Endothelial cell of umbilical vein (primary cell): ENCODE measurements at regions not wholly inside any gene's neighbourhood (a gene's known extent, or its start where the extent isn't known, plus 50 kb on each side); places are given as distances from the start of the nearest gene placed in this dataset.

Source experiments
- BruUV-seq: library from RNA; stranded (reverse); fragments of 400-500 nt; replicated peaks from 2 replicates; lab custom pipeline; 2021; lab: Mats Ljungman, UMichigan
- CTCF ChIA-PET: fragments of 300-600, 350-600 bp; sonication (Branson Sonifier 250); formaldehyde crosslinking; loops from one replicate; lab custom pipeline; 2021; ENCODE audit warnings: antibody characterized with exemption, inconsistent platforms; lab: Charles Lee
- POLR2A ChIA-PET: fragments of 300-600, 350-600 bp; sonication (Branson Sonifier 250); formaldehyde crosslinking; loops from one replicate; lab custom pipeline; 2021; ENCODE audit warnings: antibody characterized with exemption, inconsistent platforms; lab: Charles Lee
- DNase-seq: peaks from one replicate; pipeline ENCODE4 v3.0.0-alpha.2; 2011; ENCODE audit warnings: low read depth, low spot score
- FAIRE-seq: peaks from 2 replicates; lab custom pipeline; 2011; peaks lifted over from hg19 to GRCh38; lab: Jason Lieb, UNC
- H2AFZ ChIP-seq: 2 replicates; pipeline ENCODE4 v1.6.0; 2012; ENCODE audit warnings: low read depth, low read length, control low read depth, inconsistent platforms
- H3K27ac ChIP-seq: 2 replicates; pipeline ENCODE4 v1.5.1; 2011; ENCODE audit warnings: low read depth, mild to moderate bottlenecking, control low read depth, low read length, moderate library complexity; ENCODE audit not compliant: insufficient read depth
- H3K27me3 ChIP-seq, 2 experiments: 2 replicates each; pipeline versions ENCODE4 v1.6.0 to v1.6.1; 2011; ENCODE audit warnings: low read length in 2 of 2, mixed read lengths in 1 of 2; ENCODE audit not compliant: control insufficient read depth in 2 of 2, insufficient read depth in 2 of 2
- H3K36me3 ChIP-seq, 2 experiments: 2 replicates in 1 of 2; 3 replicates in 1 of 2; pipeline ENCODE4 v1.5.1; 2011; ENCODE audit warnings: low read length in 2 of 2, mild to moderate bottlenecking in 1 of 2, moderate library complexity in 1 of 2; ENCODE audit not compliant: control insufficient read depth in 2 of 2, insufficient read depth in 2 of 2; ENCODE audit errors: extremely low read depth in 1 of 2
- H3K4me1 ChIP-seq: 3 replicates; pipeline ENCODE4 v1.5.1; 2011; ENCODE audit warnings: mild to moderate bottlenecking, low read length; ENCODE audit not compliant: control insufficient read depth, insufficient read depth; ENCODE audit errors: extremely low read depth
- H3K4me2 ChIP-seq: 2 replicates; pipeline ENCODE4 v1.6.1; 2011; ENCODE audit warnings: low read length, control low read depth, mixed read lengths; ENCODE audit not compliant: insufficient read depth
- H3K4me3 ChIP-seq, 3 experiments: fragments of 200-600 bp in 1 of 3; sonication (generic), shearing (Covaris generic) in 1 of 3; replicated peaks in 1 of 3; 2 replicates each; pipeline ENCODE4 v1.5.1; 2011 to 2016; ENCODE audit warnings: control low read depth in 3 of 3, low read length in 3 of 3, mild to moderate bottlenecking in 2 of 3, inconsistent platforms in 1 of 3, low read depth in 1 of 3, moderate library complexity in 1 of 3; ENCODE audit not compliant: insufficient read depth in 1 of 3
- H3K79me2 ChIP-seq: 2 replicates; pipeline ENCODE4 v1.6.0; 2012; ENCODE audit warnings: low read length, inconsistent platforms; ENCODE audit not compliant: control insufficient read depth, insufficient read depth
- H3K9ac ChIP-seq: replicated peaks from 2 replicates; pipeline ENCODE3; 2011; ENCODE audit warnings: low read length, control low read depth; ENCODE audit not compliant: insufficient read depth; ENCODE audit errors: extremely low read depth
- H3K9me1 ChIP-seq: replicated peaks from 3 replicates; pipeline ENCODE4 v1.6.0; 2011; ENCODE audit warnings: mild to moderate bottlenecking, low read length; ENCODE audit not compliant: control insufficient read depth, insufficient read depth; ENCODE audit errors: extremely low read depth
- H3K9me3 ChIP-seq: replicated peaks from 2 replicates; pipeline ENCODE4 v1.5.1; 2012; ENCODE audit warnings: low read length, inconsistent platforms; ENCODE audit not compliant: control insufficient read depth, insufficient read depth
- H4K20me1 ChIP-seq: replicated peaks from 2 replicates; pipeline ENCODE3; 2011; ENCODE audit warnings: mild to moderate bottlenecking, low read length; ENCODE audit not compliant: control insufficient read depth, insufficient read depth; ENCODE audit errors: extremely low read depth
- EZH2 ChIP-seq: IDR thresholded peaks from 2 replicates; pipeline ENCODE4 v1.6.1; 2012; ENCODE audit warnings: borderline replicate concordance, low read depth, mild to moderate bottlenecking, moderate library complexity, low read length, inconsistent platforms; ENCODE audit not compliant: severe bottlenecking
- FOS ChIP-seq: IDR thresholded peaks from 2 replicates; pipeline ENCODE4 v1.6.1; 2011; ENCODE audit warnings: mild to moderate bottlenecking, low read length, moderate library complexity, borderline replicate concordance; ENCODE audit not compliant: insufficient read depth
- GATA2 ChIP-seq: IDR thresholded peaks from 2 replicates; pipeline ENCODE4 v1.7.0; 2011; ENCODE audit warnings: low read depth, mild to moderate bottlenecking, moderate library complexity, mixed read lengths, low read length; ENCODE audit not compliant: insufficient read length, insufficient read depth
- JUN ChIP-seq: IDR thresholded peaks from 2 replicates; pipeline ENCODE4 v1.6.1; 2011; ENCODE audit warnings: borderline replicate concordance, low read depth; ENCODE audit not compliant: insufficient read length, insufficient read depth
- MYC ChIP-seq: IDR thresholded peaks from one replicate; pipeline ENCODE4 v1.6.1; 2011; ENCODE audit warnings: mild to moderate bottlenecking, low read depth, low read length
- POLR2A ChIP-seq: IDR thresholded peaks from 2 replicates; pipeline ENCODE4 v1.6.1; 2012; ENCODE audit warnings: low read depth, mild to moderate bottlenecking, control low read depth, low read length
- POLR2AphosphoS5 ChIP-seq: IDR thresholded peaks from 2 replicates; pipeline ENCODE4 v1.6.1; 2012; ENCODE audit warnings: low read depth, mild to moderate bottlenecking, control low read depth, low read length, moderate library complexity; ENCODE audit not compliant: insufficient read depth
- dilution Hi-C: fragments of 300-500 bp; cut with MboI; formaldehyde crosslinking; loops from one replicate; pipeline ENCODE4 v1.15.0; 2019; ENCODE audit warnings: low sequenced_read_pairs; ENCODE audit not compliant: extremely low pct_ligation_motif_present
- intact Hi-C: fragments of 100-400 bp; cut with micrococcal nuclease; formaldehyde crosslinking; loops from one replicate; pipeline ENCODE4 v1.10.0; 2022
- TF ChIP-seq, protein P1 (sequence below): IDR thresholded peaks from 2 replicates; pipeline ENCODE4 v1.6.1; 2011; ENCODE audit not compliant: insufficient read depth, insufficient read length
- TF ChIP-seq, protein P2 (sequence below), 2 donors: IDR thresholded peaks; 1 replicate in 1 of 2; 2 replicates in 1 of 2; pipeline ENCODE4 v1.5.1; 2011; ENCODE audit warnings: low read length in 2 of 2, mild to moderate bottlenecking in 2 of 2, moderate library complexity in 2 of 2, control low read depth in 1 of 2, inconsistent platforms in 1 of 2, low read depth in 1 of 2; ENCODE audit not compliant: insufficient read depth in 1 of 2; ENCODE audit errors: extremely low read depth in 1 of 2

DNA sequence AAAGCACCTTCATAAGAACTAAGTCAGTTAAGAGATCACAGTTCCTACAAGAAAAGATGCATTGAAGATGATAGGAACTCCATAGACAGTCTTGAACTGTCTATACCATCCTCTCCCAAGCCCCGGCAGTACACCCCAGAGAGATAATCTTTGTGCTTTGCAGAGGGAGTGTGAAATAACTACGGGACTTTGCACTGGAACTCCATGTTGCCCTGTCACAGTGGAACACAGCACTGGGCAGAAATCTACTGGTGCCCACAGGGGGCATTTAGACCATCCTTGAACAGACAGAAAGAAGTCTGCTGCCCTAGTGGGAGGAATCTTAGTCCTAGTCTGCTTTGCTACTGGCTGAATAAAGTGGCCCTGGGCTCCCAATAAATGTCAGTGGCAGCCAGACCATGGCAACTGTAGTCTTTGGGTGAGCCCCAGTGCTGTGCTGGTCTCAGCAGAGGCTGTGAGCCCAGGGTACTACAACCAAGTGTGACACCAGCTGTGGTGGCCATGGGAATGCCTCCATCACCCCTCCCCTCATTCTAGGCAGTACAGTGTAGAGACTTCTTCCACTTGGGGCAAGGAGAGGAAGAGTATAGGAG lies 107.7 kb upstream of the TMEM168 start:
- no peak for FAIRE-seq
- ChIA-PET CTCF (interaction anchor here (0.5 to 4.9 kb wide), 6 partner anchors 108 to 524 kb away, joined by 3 to 97 read pairs (median 10); partner anchors contain the start of gene TMEM168), POLR2A (no interaction called here)
- H3K9me3 ChIP-seq, result no peaks in the 10 kb centered on the region
- no peak overlapping the region for H3K27ac ChIP-seq
- no TSS peak for BruUV-seq
- no peaks in the 10 kb centered on the region for H3K36me3 ChIP-seq
- no peak overlapping the region for H2AFZ ChIP-seq
- H3K27me3 ChIP-seq, result no peaks in the 10 kb centered on the region
- no peak overlapping the region for H3K4me3 ChIP-seq
- DNase-seq, result no peak
- H3K9ac ChIP-seq, result no peak overlapping the region
- dilution Hi-C loops, result no loop called here
- H4K20me1 ChIP-seq, result no peaks in the 10 kb centered on the region
- no peaks in the 10 kb centered on the region for H3K4me1 ChIP-seq
- H3K4me2 ChIP-seq, result no peak overlapping the region
- intact Hi-C loops, result loop anchor here (1.0 to 5.0 kb wide), 5 partner anchors 29 to 523 kb away; partner anchors contain the start of gene LSMEM1
- TF ChIP-seq EZH2, result no peak
- TF ChIP-seq POLR2A, result no peak
- TF ChIP-seq GATA2, result no peak
- no peak for TF ChIP-seq MYC
- TF ChIP-seq, protein P1, sequence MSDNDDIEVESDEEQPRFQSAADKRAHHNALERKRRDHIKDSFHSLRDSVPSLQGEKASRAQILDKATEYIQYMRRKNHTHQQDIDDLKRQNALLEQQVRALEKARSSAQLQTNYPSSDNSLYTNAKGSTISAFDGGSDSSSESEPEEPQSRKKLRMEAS, result no peak
- TF ChIP-seq FOS, result no peak
- H3K9me1 ChIP-seq, result no peaks in the 10 kb centered on the region
- no peaks in the 10 kb centered on the region for H3K79me2 ChIP-seq

DNA sequence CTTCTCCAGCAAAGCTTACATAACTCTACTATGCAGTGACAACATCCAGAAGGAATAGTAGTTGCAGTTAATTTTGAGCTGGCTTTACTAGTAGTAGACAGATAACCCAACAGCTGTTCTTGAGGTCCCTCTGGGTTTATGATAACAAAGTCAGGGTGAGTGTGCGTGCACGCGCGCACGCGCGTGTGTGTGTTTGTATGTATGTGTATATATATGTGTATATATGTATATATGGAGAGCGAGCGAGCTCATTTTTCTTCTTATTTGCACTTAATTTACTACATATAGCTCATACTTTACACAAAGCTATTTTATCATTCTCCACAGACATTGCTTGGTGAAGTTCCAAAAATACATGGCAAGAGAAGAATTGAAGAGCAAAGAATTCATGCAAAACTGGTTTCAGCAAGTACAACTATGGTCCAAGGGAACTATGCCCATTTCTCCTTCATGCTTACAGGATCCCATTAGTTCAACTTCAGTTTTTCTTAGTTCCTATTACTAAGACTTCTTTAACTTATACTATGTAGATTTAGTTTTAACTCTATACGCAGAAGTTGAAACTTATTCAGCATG lies 105.9 kb upstream of the TMEM168 start:
- H3K27ac ChIP-seq, result no peak overlapping the region
- H3K4me3 ChIP-seq, result no peak overlapping the region
- H3K9me1 ChIP-seq, result no peaks in the 10 kb centered on the region
- no peaks in the 10 kb centered on the region for H3K27me3 ChIP-seq
- CTCF ChIA-PET, result interaction anchor here (1.1 to 1.6 kb wide), 5 partner anchors 27 to 526 kb away, joined by 3 to 16 read pairs (median 5); no protein-coding TSS in a partner anchor
- POLR2A ChIA-PET, result no interaction called here
- dilution Hi-C loops, result no loop called here
- no peaks in the 10 kb centered on the region for H4K20me1 ChIP-seq
- H3K4me2 ChIP-seq, result no peak overlapping the region
- H3K4me1 ChIP-seq, result no peaks in the 10 kb centered on the region
- no peaks in the 10 kb centered on the region for H3K79me2 ChIP-seq
- DNase-seq, result no peak
- H2AFZ ChIP-seq, result no peak overlapping the region
- H3K9ac ChIP-seq, result no peak overlapping the region
- H3K36me3 ChIP-seq, result no peaks in the 10 kb centered on the region
- FAIRE-seq, result no peak
- BruUV-seq, result no TSS peak
- no peak for TF ChIP-seq EZH2
- TF ChIP-seq, protein P1, result no peak
- no peak for TF ChIP-seq POLR2A
- no peak for TF ChIP-seq GATA2
- TF ChIP-seq FOS, result no peak
- no peak for TF ChIP-seq MYC
- TF ChIP-seq POLR2AphosphoS5, result no peak
- TF ChIP-seq, protein P2, sequence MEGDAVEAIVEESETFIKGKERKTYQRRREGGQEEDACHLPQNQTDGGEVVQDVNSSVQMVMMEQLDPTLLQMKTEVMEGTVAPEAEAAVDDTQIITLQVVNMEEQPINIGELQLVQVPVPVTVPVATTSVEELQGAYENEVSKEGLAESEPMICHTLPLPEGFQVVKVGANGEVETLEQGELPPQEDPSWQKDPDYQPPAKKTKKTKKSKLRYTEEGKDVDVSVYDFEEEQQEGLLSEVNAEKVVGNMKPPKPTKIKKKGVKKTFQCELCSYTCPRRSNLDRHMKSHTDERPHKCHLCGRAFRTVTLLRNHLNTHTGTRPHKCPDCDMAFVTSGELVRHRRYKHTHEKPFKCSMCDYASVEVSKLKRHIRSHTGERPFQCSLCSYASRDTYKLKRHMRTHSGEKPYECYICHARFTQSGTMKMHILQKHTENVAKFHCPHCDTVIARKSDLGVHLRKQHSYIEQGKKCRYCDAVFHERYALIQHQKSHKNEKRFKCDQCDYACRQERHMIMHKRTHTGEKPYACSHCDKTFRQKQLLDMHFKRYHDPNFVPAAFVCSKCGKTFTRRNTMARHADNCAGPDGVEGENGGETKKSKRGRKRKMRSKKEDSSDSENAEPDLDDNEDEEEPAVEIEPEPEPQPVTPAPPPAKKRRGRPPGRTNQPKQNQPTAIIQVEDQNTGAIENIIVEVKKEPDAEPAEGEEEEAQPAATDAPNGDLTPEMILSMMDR (IDR thresholded peaks at IDR 0.05; ENCODE audit: extremely low read depth in 1 of 2, insufficient read depth in 1 of 2, low read depth in 1 of 2, low read length in 2 of 2), result no peak
- no peak for TF ChIP-seq JUN
- H3K9me3 ChIP-seq, result no peaks in the 10 kb centered on the region
- intact Hi-C loops, result loop anchor here (5.0 kb wide), 2 partner anchors 399 to 414 kb away; partner anchors contain the start of gene LSMEM1
